ENCODE measurements at regions not wholly inside any gene's neighbourhood (a gene's known extent, or its start where the extent isn't known, plus 50 kb on each side); places are given as distances from the start of the nearest gene placed in this dataset.

- no peak for TF ChIP-seq CTCF (IDR thresholded peaks at IDR 0.05; ENCODE audit: extremely low read depth in 1 of 2, insufficient read depth in 1 of 2, low read depth in 1 of 2, low read length in 2 of 2)
- TF ChIP-seq MAX (IDR thresholded peaks at IDR 0.05; ENCODE audit: insufficient read depth, insufficient read length) = no peak
- TF ChIP-seq EZH2 (IDR thresholded peaks at IDR 0.05; ENCODE audit: borderline replicate concordance, low read depth, low read length, severe bottlenecking) = no peak
- TF ChIP-seq POLR2A (IDR thresholded peaks at IDR 0.05; ENCODE audit: low read depth, low read length) = no peak
These were observed 762.2 kb upstream of the HS6ST1 start for GRCh38 chr2:129080715-129081476.
